Right lobe of liver (tissue), 6 donors: ENCODE measurements at regions not wholly inside any gene's neighbourhood (a gene's known extent, or its start where the extent isn't known, plus 50 kb on each side); places are given as distances from the start of the nearest gene placed in this dataset.

Experiments
- ATAC-seq, 4 donors: fragments of 200-7000 bp; cut with Tn5 transposase; one replicate each; pipeline ENCODE4 v1.9.1; 2020; ENCODE audit warnings: mild to moderate bottlenecking in 4 of 4, moderate library complexity in 4 of 4
- DNase-seq, 3 donors: peaks; one replicate each; pipeline ENCODE4 v3.0.0-alpha.2; 2020
- H3K27ac ChIP-seq, 3 donors: fragments of 200-600 bp; one replicate each; pipeline ENCODE4 v1.8.0; 2022
- H3K27me3 ChIP-seq, 2 donors: fragments of 200-600 bp; one replicate each; pipeline ENCODE4 v1.8.0; 2022
- H3K36me3 ChIP-seq, 4 donors: fragments of 200-600 bp; sonication (generic) in 1 of 4; one replicate each; pipeline versions ENCODE4 v1.5.1 to v1.8.0; 2017 to 2022; ENCODE audit warnings: control low read depth in 1 of 4
- H3K4me1 ChIP-seq, 4 donors: fragments of 200-600 bp; sonication (generic) in 1 of 4; one replicate each; pipeline versions ENCODE4 v1.5.1 to v1.8.0; 2017 to 2022; ENCODE audit warnings: control low read depth in 1 of 4
- H3K4me3 ChIP-seq, 3 donors: fragments of 200-600 bp; one replicate each; pipeline ENCODE4 v1.8.0; 2022
- H3K9me3 ChIP-seq, 4 donors: fragments of 200-600 bp; sonication (generic) in 1 of 4; one replicate each; pipeline versions ENCODE4 v1.5.1 to v1.8.0; 2017 to 2022; ENCODE audit warnings: control low read depth in 1 of 4
- POLR2A ChIP-seq: fragments of 450-650 bp; IDR thresholded peaks from one replicate; pipeline ENCODE4 v1.6.1; 2017; ENCODE audit warnings: antibody characterized with exemption, mild to moderate bottlenecking
- WGBS: methylation state at CpG from one replicate; pipeline ENCODE4 v1.1.6; 2018; ENCODE audit warnings: low coverage, low lambda C conversion rate; ENCODE audit not compliant: insufficient coverage; ENCODE audit errors: missing lambda C conversion rate; 5-methylcytosine and 5-hydroxymethylcytosine counted together
- intact Hi-C, 2 donors: fragments of 100-400 bp; cut with DNase I; formaldehyde crosslinking; loops; one replicate each; pipeline versions ENCODE4 v1.11.2 to v1.14.1; 2022
- TF ChIP-seq, protein P1 (sequence below), 4 donors: fragments of 200-600 bp in 3 of 4; fragments of 450-650 bp in 1 of 4; IDR thresholded peaks; one replicate each; pipeline versions ENCODE4 v1.5.1 to v1.8.0; 2016 to 2022; ENCODE audit warnings: antibody characterized with exemption in 4 of 4, mild to moderate bottlenecking in 2 of 4
- donor health status: DM: no; HTN: yes; CAD: no.
- donor health status: DM: no; HTN: no; CAD: no.
- donor health status: DM: no; HTN: no; CAD: no.
- donor health status: DM: no; HTN: yes; CAD: no.
- donor health status: DM: no; HTN: yes; CAD: no.

DNA sequence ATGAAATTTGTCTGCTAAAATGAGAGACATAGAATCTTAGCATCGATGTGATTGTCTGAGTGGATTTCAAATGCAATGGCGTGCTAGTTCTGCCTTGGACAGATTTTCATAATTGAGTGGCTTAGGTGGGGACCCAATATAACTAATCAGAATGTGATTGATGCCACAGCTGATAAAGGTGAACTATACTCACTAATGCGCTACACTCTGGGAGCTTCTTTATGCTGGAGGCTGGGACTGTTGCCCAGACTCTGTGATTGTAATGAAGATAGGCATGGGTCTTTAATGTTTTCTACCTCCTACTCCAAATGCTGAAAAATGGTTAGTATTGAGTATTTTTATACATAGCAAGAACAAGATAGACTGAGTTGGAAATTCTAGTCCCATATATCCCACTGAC, 339.5 kb upstream of the SLC39A10 start:
- intact Hi-C loops = no loop called here
- Histone ChIP-seq H3K27me3 (no peaks in the 10 kb centered on the region), H3K36me3 (no peaks in the 10 kb centered on the region), H3K27ac (no peak overlapping the region), H3K9me3 (no peaks in the 10 kb centered on the region), H3K4me3 (no peak overlapping the region), H3K4me1 (no peaks in the 10 kb centered on the region)
- 73% methylated on average over 3 of the region's 3 CpGs for WGBS
- ATAC-seq = no peak
- no peak for DNase-seq
- TF ChIP-seq, protein P1, sequence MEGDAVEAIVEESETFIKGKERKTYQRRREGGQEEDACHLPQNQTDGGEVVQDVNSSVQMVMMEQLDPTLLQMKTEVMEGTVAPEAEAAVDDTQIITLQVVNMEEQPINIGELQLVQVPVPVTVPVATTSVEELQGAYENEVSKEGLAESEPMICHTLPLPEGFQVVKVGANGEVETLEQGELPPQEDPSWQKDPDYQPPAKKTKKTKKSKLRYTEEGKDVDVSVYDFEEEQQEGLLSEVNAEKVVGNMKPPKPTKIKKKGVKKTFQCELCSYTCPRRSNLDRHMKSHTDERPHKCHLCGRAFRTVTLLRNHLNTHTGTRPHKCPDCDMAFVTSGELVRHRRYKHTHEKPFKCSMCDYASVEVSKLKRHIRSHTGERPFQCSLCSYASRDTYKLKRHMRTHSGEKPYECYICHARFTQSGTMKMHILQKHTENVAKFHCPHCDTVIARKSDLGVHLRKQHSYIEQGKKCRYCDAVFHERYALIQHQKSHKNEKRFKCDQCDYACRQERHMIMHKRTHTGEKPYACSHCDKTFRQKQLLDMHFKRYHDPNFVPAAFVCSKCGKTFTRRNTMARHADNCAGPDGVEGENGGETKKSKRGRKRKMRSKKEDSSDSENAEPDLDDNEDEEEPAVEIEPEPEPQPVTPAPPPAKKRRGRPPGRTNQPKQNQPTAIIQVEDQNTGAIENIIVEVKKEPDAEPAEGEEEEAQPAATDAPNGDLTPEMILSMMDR (IDR thresholded peaks at IDR 0.05) = no peak
- TF ChIP-seq POLR2A = no peak

DNA sequence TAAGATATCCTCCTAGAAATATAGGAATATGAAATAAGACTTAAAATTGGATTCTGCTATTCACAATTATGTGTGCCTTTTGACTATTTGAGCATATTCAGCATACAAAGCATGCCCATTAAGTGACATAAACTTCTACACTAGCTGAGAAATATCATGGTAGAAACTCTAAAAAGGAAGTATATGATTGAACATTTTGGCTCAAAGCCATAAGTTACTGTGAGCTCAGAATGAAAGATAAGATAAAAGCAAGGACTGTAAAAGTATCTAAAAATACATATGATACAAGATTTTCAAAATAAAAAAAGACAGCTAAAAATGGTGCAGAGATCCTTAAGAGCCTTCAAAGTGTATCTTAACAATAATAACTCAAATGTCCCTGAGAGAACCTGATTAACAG, 340.5 kb upstream of the SLC39A10 start:
- TF ChIP-seq POLR2A = no peak
- TF ChIP-seq, protein P1 (IDR thresholded peaks at IDR 0.05) = no peak
- intact Hi-C loops = no loop called here
- ATAC-seq (no peak), DNase-seq (no peak)
- Histone ChIP-seq H3K27me3 (no peaks in the 10 kb centered on the region), H3K9me3 (no peaks in the 10 kb centered on the region), H3K27ac (no peak overlapping the region), H3K4me1 (no peaks in the 10 kb centered on the region), H3K4me3 (no peak overlapping the region), H3K36me3 (no peaks in the 10 kb centered on the region)

DNA sequence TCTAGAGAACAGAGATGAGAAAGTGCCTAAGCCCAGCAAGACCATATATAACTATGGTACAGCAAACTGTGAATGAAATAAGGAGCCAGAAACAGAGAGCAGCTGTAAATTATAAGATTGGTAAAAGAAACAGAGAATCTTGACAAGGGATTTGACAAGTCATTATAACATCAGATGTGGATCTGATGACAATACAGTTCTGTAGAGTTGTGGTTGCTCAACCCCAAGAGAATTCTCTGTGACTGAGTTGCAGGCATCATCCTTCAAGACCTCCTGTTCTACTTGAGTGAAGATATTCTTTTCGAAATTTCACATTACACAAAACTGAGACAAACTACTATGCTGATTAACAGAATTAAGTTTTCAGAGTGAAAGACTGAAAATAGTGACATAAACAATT, 343.1 kb upstream of the SLC39A10 start:
- H3K27ac ChIP-seq = no peak overlapping the region
- WGBS = 67% methylated on average over 1 of the region's 1 CpG
- intact Hi-C loops = no loop called here
- TF ChIP-seq POLR2A = no peak
- TF ChIP-seq, protein P1 (IDR thresholded peaks at IDR 0.05) = no peak
- H3K27me3 ChIP-seq = no peaks in the 10 kb centered on the region
- H3K4me1 ChIP-seq = no peaks in the 10 kb centered on the region
- ATAC-seq (no peak), DNase-seq (no peak)
- H3K9me3 ChIP-seq = no peaks in the 10 kb centered on the region
- no peaks in the 10 kb centered on the region for H3K36me3 ChIP-seq
- no peak overlapping the region for H3K4me3 ChIP-seq

DNA sequence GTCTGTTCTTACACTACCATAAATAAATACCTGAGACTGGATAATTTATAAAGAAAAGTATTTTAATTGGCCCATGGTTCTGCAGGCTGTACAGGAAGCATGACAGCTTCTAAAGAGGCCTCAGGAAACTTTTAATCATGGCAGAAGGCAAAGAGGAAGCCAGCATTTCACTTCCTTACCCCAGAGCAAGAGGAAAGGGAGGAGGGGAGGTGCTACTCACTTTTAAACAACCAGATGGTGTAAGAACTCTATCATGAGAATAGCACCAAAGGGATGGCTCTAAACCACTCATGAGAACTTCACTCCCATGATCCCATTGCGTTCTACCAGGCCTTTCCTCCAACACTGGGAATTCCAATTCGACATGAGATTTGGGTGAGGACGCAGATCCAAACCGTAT, 344.4 kb upstream of the SLC39A10 start:
- no peak for DNase-seq
- no peak overlapping the region for H3K4me3 ChIP-seq
- TF ChIP-seq, protein P1 (IDR thresholded peaks at IDR 0.05) = no peak
- TF ChIP-seq POLR2A = no peak
- intact Hi-C loops = no loop called here
- no peaks in the 10 kb centered on the region for H3K27me3 ChIP-seq
- no peaks in the 10 kb centered on the region for H3K4me1 ChIP-seq
- no peaks in the 10 kb centered on the region for H3K9me3 ChIP-seq
- no peak for ATAC-seq
- H3K36me3 ChIP-seq = no peaks in the 10 kb centered on the region
- no peak overlapping the region for H3K27ac ChIP-seq
- WGBS = 75% methylated on average over 4 of the region's 4 CpGs

DNA sequence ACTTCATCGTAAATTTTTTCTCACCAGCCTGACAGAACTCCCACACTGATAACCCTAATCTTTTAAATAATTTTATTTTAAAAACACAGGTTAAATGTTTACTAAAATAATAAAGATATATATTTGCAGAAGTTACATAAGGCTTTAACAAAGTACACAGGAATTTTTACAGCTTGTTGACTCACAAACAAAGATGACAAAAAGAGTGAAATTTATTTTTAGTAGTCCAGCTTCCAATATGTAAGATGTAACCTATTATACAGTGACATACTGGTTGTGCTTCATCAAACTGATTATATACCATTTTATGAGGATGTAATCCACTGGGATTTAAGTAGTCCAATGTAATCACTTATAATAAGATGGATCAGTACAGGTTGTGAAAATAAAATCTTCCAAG, 348.9 kb upstream of the SLC39A10 start:
- TF ChIP-seq POLR2A = no peak
- TF ChIP-seq, protein P1 (IDR thresholded peaks at IDR 0.05) = no peak
- Histone ChIP-seq H3K27ac (no peak overlapping the region), H3K4me3 (no peak overlapping the region), H3K9me3 (no peaks in the 10 kb centered on the region), H3K36me3 (no peaks in the 10 kb centered on the region), H3K4me1 (no peaks in the 10 kb centered on the region), H3K27me3 (no peaks in the 10 kb centered on the region)
- intact Hi-C loops = no loop called here
- ATAC-seq (no peak), DNase-seq (no peak)
- 9% methylated on average over 1 of the region's 1 CpG for WGBS
